Inferior parietal cortex (tissue), 1 donor: ENCODE measurements at regions not wholly inside any gene's neighbourhood (a gene's known extent, or its start where the extent isn't known, plus 50 kb on each side); places are given as distances from the start of the nearest gene placed in this dataset.
A peak's percentile ranks its signal among the peaks of the same experiment; 100 is the strongest.

Experiments
- DNase-seq: peaks from one replicate; pipeline ENCODE4 v3.0.0-alpha.2; 2016; ENCODE audit errors: extremely low spot score

DNA sequence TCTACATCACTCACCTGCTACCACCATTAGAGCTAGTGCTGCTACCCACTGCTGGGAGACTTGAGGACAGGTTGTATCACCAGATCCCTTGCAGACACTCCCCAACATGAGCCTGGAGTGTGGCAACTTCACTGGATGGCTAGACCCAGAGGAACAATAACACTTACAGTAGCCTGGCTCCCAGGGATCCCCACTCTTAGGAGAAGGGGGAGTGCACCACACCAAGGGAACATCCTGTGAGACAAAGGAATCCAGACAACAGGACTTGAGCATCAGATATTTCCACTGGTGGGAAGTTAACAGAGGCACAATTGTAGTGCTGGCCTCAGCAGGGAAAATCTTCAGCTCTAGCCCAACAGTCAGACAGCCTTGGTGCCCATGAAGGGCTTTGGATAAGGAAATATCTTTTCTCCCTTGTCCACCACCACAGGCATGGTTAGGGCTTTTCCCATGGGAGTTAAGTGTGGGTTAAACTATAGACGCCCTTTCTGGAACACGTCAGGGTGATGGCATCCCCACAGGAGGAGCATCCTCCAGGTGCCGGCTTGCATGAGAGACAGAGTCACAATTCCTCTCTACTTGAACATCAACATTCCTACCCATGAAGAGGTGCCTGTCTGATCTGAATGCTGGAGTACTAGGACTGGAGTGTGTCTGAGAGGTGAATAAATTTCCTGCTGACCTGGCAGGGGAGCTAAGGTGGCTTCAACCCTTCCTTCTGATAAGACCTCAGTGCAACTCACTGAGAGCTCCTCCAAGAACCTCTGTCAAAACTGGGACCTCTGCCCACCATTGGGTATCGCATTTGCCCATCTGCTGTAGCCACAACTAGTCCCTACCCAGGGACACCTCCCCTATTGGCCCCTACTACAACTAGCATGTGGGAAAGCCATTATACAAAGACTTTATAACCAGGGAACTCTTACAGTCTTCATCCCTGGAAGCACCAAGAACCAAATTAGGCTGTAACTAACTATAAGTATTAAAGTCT is 55.4 kb upstream of the SIRPG start:
- no peak for DNase-seq

GRCh38 chr20:1711826-1712601 is 54.4 kb upstream of the SIRPG start:
- DNase-seq: peak; percentile 25

DNA sequence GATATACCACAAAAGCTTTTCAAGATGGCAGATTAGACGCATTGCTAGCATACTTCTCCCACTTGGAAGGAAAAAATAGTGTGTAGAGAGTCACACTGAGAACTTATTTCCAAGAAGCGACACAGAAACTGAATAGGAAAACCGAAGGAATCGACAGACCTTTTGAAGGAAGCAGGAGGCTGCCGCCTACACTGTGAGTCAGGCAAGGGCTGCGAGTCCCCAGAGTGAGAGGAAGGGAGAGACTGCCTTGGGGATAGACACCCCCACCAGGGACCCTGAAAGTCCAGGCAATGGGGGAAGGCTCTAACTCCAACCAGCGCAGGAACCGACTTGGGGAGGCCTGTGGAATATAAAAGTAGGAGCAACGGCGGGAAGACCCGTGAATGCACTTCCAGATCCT is 53.7 kb upstream of the SIRPG start:
- DNase-seq: peak; percentile 5

- no peak for DNase-seq
Measured at GRCh38 chr20:1710484-1710883, 52.9 kb upstream of the SIRPG start.

DNA sequence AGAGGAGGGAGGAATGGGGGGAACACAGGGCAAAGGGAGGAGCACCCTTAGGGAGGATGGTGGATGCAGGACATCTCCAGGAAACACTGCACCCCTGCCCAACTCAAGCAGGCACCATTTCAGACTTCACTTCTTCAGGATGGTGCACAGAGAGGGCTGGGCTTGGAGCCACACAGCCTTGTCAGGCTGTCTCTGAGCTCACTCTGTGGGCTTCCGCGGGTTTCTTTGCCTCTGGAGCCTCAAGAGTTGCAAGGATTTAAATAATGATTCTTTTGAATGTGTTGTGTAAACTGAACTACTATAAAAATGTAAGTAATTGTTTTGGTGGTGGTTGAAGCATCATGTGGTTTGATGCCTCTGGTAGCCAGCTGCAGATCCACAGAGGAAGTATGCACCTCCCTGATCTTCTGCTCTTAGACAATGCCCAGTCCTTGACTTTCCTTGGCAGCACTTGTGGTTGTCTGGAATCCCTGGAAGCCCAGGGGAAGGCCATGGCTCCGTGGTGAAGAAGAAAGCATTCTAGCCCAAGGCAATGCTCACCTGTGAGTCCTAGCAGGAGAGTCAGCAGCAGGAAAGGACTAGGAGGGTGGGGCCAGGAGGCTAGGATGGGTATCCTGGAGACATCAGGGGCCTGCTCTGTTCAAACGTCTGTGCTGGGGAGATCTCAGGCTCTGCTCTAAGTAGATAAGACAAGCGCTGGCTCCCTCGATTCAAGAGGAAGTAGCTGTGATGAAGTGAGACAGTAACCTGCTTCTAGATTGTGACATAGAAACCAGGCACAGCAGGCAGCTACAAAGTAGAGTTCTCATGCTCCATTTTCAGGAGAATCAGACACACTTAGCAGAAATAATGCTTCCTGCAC is 50.2 kb upstream of the SIRPG start:
- DNase-seq: no peak
